ENCODE measurements at regions not wholly inside any gene's neighbourhood (a gene's known extent, or its start where the extent isn't known, plus 50 kb on each side); places are given as distances from the start of the nearest gene placed in this dataset.

GRCh38 chr9:101791533-101791932 is 53.1 kb upstream of the GRIN3A start:
- in situ Hi-C loops (cut with HindIII; ENCODE audit: low pct_unique_long_range_greater_than_20kb, low sequenced_read_pairs), result no loop called here
- no peak for DNase-seq (ENCODE audit: low read depth)
